ENCODE measurements at regions not wholly inside any gene's neighbourhood (a gene's known extent, or its start where the extent isn't known, plus 50 kb on each side); places are given as distances from the start of the nearest gene placed in this dataset.
"Not testable (repeated sequence)": the region's sequence is repeated elsewhere in the genome, so short reads cannot be mapped to it uniquely, and the experiment has no call there.

DNA sequence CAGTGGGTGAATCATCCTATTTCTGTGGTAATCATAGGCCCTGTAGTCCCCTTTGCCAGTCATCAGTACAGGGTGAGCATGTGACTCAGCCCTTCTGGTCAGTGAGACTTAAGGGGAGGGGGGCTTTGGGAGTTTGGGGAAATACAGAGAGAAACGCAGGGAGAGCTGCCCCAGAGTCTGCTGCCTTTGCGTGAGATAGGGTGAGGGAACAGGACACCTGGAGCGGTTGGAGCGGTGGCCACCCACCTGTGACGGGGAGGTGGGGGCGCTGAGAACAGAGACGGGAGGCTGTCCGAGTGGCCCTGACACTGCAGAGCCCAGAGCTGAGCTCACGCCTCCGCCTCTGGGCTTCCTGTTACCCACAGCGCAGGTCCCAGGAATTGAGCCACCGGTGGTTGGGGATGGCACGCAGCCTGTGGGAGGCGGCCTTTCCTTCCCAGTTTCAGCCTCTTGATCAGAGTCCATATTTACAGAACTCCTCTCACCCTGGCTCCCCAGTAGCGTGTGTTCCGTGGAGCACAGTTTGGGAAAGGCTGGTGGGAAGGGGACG, 92.0 kb upstream of the ERCC6L2 start:
- DNase-seq, result no peak

DNA sequence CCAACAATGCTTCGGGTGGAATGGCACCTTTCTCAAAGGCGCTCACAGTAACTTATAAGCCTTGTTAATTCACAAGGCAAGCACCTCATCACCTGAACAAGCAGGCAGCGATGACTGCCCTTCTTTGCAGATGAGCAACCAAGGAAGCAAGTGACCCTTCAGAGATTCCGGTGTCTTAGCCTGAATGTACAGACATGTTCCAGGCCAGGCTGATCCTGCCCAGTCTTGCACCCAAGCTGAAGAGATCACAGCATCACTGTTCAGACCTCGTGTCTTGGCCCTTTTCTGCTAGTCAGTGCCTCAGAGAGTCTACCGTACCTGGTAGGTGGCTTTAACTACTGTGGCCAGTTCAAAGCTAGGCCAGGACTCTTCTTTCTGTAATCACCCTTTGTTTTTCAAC, 94.7 kb upstream of the ERCC6L2 start:
- no peak for DNase-seq

DNA sequence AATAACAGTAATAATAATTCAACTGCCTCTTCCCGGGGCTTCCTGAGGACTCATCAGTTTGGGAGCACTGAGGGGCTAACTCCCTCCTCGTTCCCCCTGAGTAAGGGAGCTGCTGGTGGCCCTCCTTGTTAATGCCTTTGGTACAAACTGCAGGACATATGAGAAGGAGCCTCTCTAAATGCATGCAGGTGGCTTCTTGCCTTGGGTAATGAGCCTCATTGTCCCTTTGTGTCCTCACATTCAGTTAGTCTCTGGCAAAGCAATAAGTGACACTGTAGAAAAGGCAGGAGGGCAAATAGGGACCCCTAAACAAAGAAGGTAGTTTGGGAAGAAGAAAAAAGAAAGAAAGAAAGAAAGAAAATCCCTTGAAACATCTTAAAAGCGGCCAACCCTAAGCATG, 95.4 kb upstream of the ERCC6L2 start:
- no peak for DNase-seq

DNA sequence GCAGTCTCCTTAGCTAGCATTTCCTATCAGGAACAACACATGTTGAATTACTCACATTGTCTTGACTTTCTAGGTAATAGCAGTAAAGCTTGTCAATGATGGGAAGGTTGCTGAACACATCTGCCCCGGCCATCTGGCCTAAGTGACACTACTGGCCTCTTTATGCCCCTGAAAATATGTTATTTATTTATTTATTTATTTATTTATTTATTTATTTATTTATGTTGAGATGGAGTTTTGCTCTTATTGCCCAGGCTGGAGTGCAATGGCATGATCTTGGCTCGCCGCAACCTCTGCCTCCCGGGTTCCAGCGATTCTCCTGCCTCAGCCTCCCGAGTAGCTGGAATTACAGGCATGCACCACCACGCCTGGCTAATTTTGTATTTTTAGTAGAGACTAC, 95.9 kb upstream of the ERCC6L2 start:
- not testable (repeated sequence) for DNase-seq

DNA sequence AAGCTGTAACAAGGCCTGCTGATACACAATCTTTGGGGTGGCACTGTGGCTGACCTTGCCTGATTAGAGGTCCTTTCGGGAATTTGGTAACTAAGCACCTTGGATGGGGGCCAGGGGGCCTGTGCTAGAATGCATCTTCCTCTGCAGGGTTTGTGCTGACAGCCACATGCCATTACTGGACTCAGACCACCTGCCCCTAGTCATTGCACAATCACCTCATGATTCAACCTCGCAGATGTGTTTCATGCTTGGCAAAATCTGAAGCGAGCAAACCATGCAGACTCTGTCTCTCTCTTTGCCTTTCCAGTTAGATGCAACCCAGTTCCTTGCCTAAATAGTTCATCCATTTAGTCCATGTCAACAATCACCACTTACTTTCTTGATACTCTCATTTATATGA, 96.5 kb upstream of the ERCC6L2 start:
- no peak for DNase-seq

DNA sequence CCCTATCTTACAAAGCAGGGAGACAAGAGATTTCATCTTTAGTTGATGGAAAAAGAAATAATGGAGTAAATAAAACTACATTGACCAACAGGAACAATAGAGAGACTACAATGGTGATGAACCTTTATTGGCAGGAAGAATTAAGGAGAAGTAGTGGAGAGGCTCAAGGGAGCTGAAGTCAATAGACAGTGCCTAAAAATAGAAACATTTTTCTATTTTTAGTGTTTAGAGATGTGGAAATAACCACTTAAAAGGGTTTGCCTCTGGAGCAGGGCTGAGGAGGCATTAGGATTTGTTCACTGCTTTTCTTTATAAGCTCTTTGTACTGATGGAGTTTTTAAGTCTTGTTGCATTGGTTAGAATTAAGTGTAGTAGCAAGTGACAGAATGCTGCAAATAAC, 98.4 kb upstream of the ERCC6L2 start:
- DNase-seq, result no peak

DNA sequence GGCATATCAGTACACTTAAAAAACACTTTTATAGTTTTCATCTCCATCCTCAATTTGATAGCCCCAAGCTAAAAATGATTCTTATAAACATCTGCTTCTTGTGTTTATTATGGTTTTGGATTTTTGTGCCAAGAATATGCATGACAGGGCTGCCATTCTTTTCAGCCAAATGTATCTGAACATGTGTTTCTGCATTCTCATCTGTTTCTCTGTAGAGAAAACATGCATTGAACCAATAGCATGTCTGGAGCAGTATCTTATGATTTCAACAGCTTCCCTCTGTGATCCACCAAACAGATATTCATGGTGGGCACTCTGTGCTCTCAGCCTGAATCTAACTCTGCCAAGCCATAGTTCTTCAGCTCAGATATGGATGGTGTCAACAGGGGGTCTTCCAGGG, 99.3 kb upstream of the ERCC6L2 start:
- no peak for DNase-seq

DNA sequence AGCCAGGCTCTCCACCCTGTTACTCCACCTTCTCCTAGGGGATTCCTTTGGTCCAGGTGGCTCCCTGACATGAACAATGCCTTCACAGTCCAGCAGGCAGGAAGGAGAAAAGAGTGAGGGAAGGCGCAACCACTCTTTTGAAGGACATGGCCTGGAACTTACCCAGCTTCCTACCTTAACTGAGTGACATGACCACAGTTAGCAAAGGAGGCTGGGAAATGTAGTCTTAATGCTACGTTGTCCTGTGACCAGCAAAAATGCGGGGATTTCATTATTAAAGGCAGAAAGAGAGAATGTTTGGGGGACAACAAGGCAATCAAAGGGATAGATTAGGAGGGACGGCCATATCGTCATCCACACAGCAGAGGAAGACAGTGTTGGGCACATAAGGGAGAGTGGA, 100.3 kb upstream of the ERCC6L2 start:
- DNase-seq, result no peak

DNA sequence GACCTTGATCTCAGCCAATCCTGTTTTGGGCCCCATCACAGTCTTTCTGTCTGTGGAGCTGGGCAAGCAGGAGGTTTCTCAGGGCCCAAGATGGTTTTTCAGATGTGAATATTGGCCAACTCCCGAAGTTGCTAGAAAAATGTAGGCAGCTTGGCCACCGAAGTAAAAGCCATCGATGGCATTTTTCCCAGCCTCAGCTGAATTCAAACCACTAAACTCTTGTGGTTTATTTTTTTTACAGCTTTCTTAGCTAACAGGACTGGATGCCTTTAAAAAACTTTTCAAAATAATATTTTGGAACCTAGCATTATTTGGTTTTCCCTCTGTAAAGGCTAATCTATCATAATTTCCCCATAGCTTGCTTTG, 102.5 kb upstream of the ERCC6L2 start:
- DNase-seq, result no peak

DNA sequence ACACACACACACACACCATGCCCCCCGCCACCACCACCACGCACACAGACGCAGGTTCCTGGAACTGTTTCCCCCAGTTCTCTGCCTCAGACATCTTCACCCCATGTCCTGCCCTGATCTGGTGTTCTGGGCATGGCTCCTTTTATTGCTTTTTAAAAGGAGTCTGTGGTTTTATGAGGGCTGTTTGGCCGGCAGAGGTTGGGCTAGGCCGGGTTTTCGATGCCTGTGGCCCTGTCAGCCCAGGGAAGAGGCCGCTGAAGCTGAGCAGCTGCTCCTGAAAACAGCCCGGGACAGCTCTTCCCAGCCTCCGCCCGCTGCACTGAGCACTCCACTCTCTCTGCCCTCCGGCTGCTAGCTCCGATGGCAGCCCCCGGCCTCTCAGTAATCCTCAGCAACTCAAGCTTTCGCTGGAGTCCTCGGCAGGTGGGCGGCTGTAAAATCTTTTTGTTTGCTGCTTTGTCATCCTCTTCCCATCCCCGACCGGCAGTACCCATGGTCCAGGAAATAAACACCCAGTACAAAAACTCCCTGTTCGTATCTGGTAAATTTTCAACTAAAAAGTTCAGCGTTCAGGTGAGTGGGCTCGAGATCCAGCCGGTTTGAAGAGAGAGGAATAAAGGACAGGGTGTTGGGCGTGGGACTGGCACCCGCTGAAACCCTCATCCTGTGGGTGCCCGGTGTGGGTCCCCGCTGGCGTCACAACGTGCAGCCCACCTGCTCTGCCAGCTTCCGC, 103.0 kb upstream of the ERCC6L2 start:
- DNase-seq, result no peak

DNA sequence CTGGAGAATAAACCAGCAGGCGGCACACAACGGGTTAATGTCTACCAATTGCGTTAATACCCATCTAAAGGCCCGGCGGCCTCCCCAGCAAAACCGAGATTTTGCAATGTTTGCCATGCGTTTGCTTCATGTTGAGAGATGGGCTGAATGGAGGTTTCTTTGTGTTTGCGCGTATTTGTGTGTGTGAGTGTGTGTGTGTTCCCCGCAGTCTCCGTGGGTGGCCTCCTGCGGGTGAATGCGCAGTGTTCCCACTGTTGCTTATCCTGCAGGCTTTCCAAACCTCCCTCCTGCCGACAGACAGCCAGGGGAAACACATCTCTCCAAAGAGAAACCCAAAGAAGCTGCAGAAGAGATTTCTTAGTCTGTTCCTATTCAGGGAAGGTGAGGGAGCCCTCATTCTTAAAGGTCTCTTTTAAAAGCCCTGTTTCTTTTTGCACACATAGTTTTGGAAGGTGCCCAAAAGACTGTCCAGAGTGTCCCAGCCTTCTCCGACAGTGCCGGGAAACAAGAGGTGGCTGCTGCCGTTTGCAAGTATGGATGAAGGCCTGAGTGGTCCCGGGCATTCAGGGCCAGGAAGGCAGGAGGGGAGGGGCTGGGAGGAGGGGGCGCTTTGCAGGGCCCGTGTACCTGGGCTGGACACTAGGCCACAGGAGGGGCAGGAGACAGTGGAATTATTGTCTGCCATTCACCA, 103.8 kb upstream of the ERCC6L2 start:
- DNase-seq, result no peak

DNA sequence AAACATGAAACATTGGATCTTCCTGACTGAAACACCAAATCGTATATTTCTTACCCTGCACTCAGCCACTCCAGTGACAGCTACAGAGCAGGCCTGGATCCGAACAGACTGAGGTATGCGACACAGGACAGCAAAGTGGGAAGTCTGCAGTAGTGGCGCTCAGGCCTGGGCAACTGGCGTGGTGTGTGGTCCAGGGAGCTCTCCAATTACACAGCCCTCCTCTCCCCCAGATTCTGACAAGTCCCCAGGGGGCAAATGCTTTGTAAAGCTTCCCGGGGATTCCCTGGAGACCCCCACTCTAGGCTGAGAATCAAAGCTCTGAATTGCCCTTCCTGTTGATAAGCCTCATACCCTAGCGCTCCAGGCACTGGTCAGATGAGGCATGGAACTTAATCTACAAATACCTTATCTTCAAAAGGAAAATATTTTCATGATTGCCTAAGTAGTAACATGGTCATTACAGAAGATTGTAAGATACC, 104.8 kb upstream of the ERCC6L2 start:
- DNase-seq, result no peak

DNA sequence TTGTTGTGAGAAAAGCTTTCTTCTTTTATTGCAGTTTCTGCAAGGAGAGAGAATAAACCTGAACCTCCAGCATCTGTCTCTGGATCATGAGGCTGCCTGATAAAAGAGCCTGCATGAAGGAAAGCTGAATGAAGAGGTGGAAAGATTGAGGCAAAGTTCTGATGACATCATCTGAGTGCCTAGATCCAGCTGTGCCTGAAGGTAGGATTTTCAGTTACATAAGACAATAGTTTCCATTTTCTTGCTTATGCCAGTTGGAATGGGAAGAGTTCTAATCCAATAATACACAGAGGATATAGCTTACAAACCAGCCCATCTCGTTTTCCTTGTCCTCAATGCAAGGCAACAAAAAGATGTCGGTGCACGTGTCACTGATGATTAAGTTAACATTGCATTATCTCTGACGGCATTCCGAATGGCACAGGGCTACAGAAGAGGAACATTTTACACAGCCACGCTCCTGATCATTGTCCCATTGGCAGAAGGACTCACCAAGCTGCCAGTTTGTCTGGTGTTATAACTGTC, 105.5 kb upstream of the ERCC6L2 start:
- DNase-seq, result no peak

DNA sequence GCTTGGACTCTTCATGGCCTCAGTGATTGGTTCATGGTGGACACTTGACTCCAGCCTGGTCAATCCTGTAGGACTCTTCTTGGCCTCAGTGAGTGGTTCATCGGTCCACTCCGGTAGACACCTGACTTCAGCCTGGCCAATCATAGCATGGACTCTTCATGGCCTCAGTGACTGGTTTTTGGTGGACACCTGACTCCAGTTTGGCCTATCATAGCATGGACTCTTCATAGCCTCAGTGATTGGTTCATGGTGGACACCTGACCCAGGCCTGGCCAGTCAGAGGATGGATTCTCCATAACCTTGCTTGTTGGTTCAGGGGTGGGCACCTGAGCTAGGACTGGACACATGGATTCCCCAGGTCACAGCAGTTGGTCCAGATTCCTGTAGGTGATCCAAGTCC, 106.0 kb upstream of the ERCC6L2 start:
- no peak for DNase-seq

DNA sequence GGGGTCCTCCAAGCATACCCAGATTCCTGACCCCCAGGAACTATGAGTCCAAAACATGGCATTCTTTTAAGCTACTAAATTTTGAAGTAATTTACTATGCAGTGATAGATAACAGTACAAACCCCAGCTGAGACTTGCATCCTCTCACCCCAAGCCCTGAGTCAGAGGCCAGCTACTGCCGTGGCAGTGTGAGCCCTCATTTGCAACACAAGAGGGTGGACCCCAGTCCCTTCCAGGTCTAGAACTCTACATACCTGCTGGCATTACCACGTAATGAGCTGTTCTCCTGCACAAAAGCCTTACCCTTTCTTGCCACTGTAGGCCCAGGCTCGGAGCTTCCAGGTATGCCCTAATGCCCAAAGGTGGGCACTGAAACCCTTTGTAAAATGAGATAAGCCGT, 108.6 kb upstream of the ERCC6L2 start:
- no peak for DNase-seq

DNA sequence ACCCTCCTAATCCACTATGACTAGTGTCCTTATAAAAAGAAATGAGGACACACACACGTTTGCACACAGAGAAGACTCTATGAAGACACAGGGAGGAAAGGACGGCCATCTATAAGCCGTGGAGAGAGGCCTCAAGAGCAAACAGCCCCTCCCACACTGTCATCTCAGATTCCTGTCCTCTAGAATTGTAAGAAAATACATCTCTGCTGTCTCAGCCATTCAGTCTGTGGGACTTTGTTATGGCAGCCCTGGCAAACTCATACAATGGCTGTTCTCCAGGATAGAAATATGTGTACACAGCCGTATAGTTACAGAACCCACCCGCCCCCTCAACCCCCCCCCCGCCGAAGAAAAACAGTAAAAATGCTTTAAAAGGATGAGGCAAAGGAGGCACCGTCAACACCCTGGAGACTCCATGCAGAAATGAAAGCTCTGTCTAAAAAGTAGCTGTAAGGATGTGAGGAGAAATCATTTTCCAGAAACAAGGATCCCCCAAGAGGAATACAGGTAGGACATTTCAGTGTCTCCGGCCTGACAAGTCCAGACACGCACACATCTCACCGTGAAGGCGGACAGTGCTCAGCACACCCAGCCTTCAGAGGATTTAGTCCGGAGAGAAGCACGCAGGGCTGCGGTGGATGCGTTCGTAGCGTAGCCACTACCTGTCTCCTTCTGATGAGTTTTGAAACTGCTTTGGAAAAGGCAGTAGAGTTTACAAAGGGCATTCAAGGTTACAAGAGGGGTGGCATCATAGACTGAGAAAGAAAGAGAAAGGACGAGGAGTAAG, 110.8 kb upstream of the ERCC6L2 start:
- no peak for DNase-seq

DNA sequence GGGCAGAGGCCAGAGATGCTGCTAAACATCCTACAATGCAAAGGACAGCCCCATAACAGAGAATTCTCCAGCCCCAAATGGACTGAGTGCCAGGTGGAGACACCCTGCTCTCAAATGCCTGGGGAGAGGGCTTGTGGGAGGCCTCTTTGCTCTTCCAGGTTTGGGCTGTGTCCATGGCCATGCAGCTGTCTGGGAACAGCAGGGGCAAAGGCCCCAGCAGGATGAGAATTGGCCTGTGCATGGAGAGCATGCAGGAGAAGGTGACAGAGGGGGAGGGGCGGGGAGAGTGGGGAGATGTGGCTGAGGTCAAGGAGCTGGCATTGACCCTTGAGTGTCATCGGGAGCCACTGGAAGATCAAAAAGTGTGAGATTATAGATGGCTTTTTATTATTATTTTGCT, 111.5 kb upstream of the ERCC6L2 start:
- DNase-seq, result no peak

DNA sequence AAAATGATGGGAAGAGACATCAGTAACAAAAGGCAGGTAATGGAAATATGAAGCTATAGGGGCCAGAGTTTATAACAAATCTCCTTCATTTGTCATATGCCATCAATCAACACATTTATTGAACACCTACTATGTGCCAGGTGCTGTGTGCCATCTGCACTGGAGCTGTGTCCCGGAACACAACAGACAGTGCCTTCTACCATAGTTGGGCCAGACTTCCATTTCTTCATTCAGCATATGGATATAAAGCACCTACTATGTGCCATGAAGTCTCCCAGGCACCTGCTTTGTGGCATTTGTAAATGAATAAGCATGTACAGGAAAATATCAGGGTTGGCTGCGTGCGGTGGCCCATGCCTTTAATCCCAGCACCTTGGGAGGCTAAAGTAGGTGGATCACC, 112.5 kb upstream of the ERCC6L2 start:
- DNase-seq, result no peak

DNA sequence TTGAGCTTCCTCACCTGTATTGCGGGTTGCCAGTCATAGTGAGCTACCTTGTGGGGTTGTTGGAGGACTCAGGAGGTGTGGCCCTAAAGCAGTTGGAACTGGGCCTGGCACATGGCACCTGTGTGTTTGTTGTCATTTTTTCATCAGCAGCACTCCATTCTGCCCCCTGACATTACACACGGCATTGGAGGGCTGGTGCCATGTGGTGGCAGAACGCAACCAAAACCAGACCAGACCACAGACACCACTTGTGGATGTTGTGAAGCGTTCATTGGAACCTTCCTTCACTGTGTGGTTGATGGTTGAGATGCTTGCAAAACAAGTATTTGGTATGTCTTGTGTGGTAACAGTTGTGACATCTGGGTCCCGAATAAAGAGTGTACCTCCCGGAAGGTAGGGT, 113.2 kb upstream of the ERCC6L2 start:
- DNase-seq, result no peak

DNA sequence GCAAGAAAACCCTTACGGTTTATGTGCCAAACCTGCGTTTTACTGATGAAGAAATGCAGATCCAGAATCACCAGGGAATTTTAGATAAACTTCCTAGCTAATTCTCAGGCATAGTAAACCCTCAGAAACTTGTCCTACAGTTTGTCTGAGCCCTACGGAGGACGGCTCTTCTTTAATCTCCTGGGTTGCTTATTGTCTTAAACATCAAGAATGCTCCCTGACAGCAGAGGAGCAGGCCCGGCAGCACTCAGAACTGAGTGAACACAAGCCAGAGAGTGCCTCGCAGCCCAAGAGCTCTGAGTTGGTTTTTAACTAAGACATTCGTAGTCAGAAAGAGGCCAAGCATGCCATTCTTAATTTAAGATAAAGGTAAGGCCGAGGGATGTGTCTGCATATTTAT, 114.7 kb upstream of the ERCC6L2 start:
- DNase-seq, result no peak

DNA sequence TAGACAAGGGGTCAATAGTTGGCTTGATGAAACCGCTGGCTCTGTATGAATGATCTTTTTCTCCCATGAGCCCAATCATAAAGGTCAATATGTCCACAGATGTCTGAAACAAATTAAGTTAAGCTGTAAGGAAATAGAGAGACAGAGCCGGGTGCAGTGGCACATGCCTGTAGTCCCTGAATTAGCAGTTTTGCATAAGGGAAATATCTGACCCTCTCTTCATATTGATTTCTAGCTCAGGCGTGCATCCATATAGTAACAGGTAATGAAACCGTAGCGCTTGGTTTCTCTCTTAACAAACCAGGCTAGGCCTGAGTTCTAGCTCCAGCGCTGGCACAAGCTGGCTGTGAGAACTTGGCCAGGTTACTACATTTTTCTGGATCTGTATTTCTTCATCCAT, 118.1 kb upstream of the ERCC6L2 start:
- DNase-seq, result no peak

DNA sequence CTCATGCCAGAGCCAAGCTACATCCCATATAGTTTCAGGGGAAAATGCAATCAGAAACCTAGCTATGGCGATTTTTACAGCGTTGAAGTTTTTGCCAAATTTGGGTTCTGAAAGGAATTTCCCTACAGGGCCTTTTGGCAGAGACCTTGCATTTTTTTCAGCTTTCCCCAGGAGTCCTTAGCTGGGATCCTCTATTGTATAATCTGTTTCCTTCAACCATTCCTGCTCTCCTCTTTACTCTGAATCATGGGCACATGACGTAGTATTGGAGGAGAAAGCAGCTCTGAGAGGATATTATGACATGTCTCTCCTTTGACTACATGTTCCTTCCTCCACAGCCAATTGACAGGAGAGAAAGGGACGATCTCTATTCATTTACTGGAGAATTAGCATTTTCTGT, 118.5 kb upstream of the ERCC6L2 start:
- DNase-seq, result no peak

DNA sequence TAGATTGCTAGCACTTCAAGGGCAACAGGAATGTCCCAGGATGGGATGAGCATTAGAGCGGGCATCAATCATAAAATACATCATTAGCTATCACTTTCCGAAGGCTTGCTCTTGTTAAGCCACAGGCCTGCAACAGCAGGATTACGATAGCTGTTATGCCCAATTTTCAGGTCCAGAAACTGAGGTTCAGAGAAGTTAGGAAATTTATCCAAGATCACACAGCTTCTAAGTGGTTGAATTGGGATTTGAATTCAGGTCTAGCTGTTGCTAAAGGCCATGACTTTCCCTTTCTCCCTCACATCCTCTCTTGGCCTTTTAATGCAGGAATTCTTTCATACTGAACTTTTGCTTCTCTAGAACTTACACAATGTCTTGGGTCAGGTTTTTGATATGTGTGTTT, 119.4 kb upstream of the ERCC6L2 start:
- no peak for DNase-seq

DNA sequence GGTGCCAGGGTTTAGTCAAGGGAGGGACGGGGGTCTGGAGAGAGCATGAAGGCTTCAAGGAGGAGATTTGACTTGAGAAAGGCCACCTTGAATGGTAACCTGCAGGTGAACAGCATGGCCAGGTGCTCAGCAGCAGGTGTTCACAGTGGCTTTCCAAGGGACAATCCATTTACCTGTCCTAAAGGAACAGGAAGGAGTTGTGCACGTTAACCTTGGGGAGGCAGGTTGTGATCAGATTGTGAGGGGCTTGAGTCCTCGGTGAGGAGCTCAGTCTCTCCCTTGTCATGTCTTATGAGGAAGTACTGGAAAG, 120.1 kb upstream of the ERCC6L2 start:
- no peak for DNase-seq

All from CD4-positive, alpha-beta T cell treated with Interleukin-4 for 1 hour (primary cell).